Upper lobe of right lung (tissue), 1 donor: ENCODE measurements at regions not wholly inside any gene's neighbourhood (a gene's known extent, or its start where the extent isn't known, plus 50 kb on each side); places are given as distances from the start of the nearest gene placed in this dataset.
"Not testable (repeated sequence)": the region's sequence is repeated elsewhere in the genome, so short reads cannot be mapped to it uniquely, and the experiment has no call there.

Experiments used
- ATAC-seq: fragments of 200-7000 bp; cut with Tn5 transposase; one replicate; pipeline ENCODE4 v1.9.1; 2020; ENCODE audit warnings: mild to moderate bottlenecking, moderate library complexity
- DNase-seq: peaks from one replicate; pipeline ENCODE4 v3.0.0-alpha.2; 2020
- H3K27ac ChIP-seq: fragments of 200-600 bp; one replicate; pipeline ENCODE4 v1.8.0; 2022
- H3K27me3 ChIP-seq: fragments of 200-600 bp; one replicate; pipeline ENCODE4 v1.8.0; 2022; ENCODE audit warnings: mild to moderate bottlenecking
- H3K36me3 ChIP-seq: fragments of 200-600 bp; one replicate; pipeline ENCODE4 v1.8.0; 2022
- H3K4me1 ChIP-seq: fragments of 200-600 bp; one replicate; pipeline ENCODE4 v1.8.0; 2022
- H3K4me3 ChIP-seq: fragments of 200-600 bp; one replicate; pipeline ENCODE4 v1.8.0; 2022; ENCODE audit warnings: mild to moderate bottlenecking
- H3K9me3 ChIP-seq: fragments of 200-600 bp; one replicate; pipeline ENCODE4 v1.8.0; 2022
- CTCF ChIP-seq: fragments of 200-600 bp; IDR thresholded peaks from one replicate; pipeline ENCODE4 v1.8.0; 2022; ENCODE audit warnings: antibody characterized with exemption
- intact Hi-C: fragments of 100-400 bp; cut with DNase I; formaldehyde crosslinking; loops from one replicate; pipeline ENCODE4 v1.11.0; 2022
- donor health status: DM: no; HTN: yes; CAD: no; lungs with severe emphysema.

DNA sequence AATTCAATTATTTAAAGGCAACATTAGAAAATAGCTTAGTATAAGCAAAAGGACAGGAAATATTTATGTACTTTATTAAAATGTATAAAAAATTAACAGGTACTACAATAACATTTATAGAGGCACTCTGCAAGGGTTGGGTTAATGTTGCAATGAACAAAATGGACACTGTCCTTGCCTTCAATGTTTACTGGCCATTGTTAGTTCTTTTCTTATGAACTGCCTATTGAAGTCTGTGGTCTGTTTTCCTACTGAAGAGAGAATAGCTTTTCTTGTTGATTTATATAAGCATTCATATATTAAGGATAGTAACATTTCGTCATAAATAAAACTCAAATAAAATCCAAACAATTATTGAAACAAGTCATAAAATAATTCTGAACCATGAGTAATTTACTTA is 135.3 kb upstream of the BEND6 start:
- no peak for TF ChIP-seq CTCF
- Histone ChIP-seq H3K9me3 (no peaks in the 10 kb centered on the region), H3K27ac (no peak overlapping the region), H3K36me3 (no peaks in the 10 kb centered on the region), H3K4me1 (no peaks in the 10 kb centered on the region), H3K4me3 (no peak overlapping the region), H3K27me3 (no peaks in the 10 kb centered on the region)
- DNase-seq = no peak
- intact Hi-C loops = no loop called here
- ATAC-seq = no peak

- no peaks in the 10 kb centered on the region for H3K36me3 ChIP-seq
- no peak for DNase-seq
- H3K4me3 ChIP-seq = no peak overlapping the region
- intact Hi-C loops = no loop called here
- H3K27ac ChIP-seq = no peak overlapping the region
- TF ChIP-seq CTCF = no peak
- H3K9me3 ChIP-seq = no peaks in the 10 kb centered on the region
- H3K27me3 ChIP-seq = no peaks in the 10 kb centered on the region
- H3K4me1 ChIP-seq = no peaks in the 10 kb centered on the region
- ATAC-seq = no peak
These were observed 138.5 kb upstream of the BEND6 start for GRCh38 chr6:56816370-56816769.

GRCh38 chr6:56815436-56815835 is 139.5 kb upstream of the BEND6 start:
- ATAC-seq = no peak
- no peak overlapping the region for H3K4me3 ChIP-seq
- intact Hi-C loops = no loop called here

GRCh38 chr6:56814802-56815201 is 140.1 kb upstream of the BEND6 start:
- Histone ChIP-seq H3K4me3 (no peak overlapping the region), H3K36me3 (no peaks in the 10 kb centered on the region), H3K27me3 (no peaks in the 10 kb centered on the region), H3K4me1 (no peaks in the 10 kb centered on the region), H3K9me3 (no peaks in the 10 kb centered on the region), H3K27ac (no peak overlapping the region)
- no peak for ATAC-seq
- TF ChIP-seq CTCF = no peak
- intact Hi-C loops = no loop called here
- DNase-seq = no peak

More at GRCh38 chr6:56815436-56815835, 139.5 kb upstream of the BEND6 start:
- DNase-seq = no peak
- TF ChIP-seq CTCF = no peak
- Histone ChIP-seq H3K9me3 (no peaks in the 10 kb centered on the region), H3K36me3 (no peaks in the 10 kb centered on the region), H3K4me1 (no peaks in the 10 kb centered on the region), H3K27ac (no peak overlapping the region), H3K27me3 (no peaks in the 10 kb centered on the region)

- intact Hi-C loops = no loop called here
- Histone ChIP-seq H3K4me3 (no peak overlapping the region), H3K27me3 (no peaks in the 10 kb centered on the region), H3K27ac (no peak overlapping the region), H3K36me3 (no peaks in the 10 kb centered on the region), H3K9me3 (no peaks in the 10 kb centered on the region), H3K4me1 (no peaks in the 10 kb centered on the region)
- DNase-seq (no peak), ATAC-seq (no peak)
- TF ChIP-seq CTCF = no peak
These were observed 140.6 kb upstream of the BEND6 start for GRCh38 chr6:56814308-56814707.

GRCh38 chr6:56812851-56813250 is 142.1 kb upstream of the BEND6 start:
- H3K9me3 ChIP-seq, ATAC-seq, H3K36me3 ChIP-seq, DNase-seq, intact Hi-C loops, H3K27ac ChIP-seq, H3K4me3 ChIP-seq, H3K27me3 ChIP-seq, H3K4me1 ChIP-seq: not testable (repeated sequence)
